ENCODE measurements at regions not wholly inside any gene's neighbourhood (a gene's known extent, or its start where the extent isn't known, plus 50 kb on each side); places are given as distances from the start of the nearest gene placed in this dataset.

GRCh38 chr7:68458010-68458908, 1140.0 kb upstream of the AUTS2 start:
- no peak for TF ChIP-seq CTCF (conservative IDR thresholded peaks at IDR 0.05; ENCODE audit: low read depth, low read length)
- TF ChIP-seq EZH2 (IDR thresholded peaks at IDR 0.05; ENCODE audit: borderline replicate concordance, low read depth, low read length, poor library complexity, severe bottlenecking): no peak

All from A673 (cell line).